ENCODE measurements at regions not wholly inside any gene's neighbourhood (a gene's known extent, or its start where the extent isn't known, plus 50 kb on each side); places are given as distances from the start of the nearest gene placed in this dataset.

DNA sequence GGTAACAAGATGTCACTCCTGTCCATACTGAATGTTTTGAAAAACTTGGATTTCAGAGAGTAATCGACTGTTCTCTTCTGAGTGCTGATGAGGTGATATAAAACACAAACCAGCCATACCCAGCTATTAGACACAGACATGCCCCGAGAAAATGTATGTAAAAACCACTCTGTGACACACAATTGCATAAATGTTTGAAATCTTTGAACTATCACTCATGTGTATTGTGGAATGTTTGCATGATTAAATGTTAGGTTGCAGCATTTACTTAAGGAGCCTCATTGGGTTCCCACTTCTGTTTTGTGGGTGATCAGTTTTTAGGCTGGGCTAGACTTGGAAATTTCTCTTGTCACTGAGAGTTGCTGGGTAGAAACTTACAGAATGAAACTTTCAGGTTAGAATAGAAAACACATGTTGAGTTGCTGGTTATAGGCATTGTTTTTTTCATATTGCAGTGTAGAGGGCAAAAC is 270.4 kb upstream of the B3GALT2 start:
- Histone ChIP-seq H3K36me3 (ENCODE audit: insufficient read depth, low read length) (no peaks in the 10 kb centered on the region), H3K79me2 (ENCODE audit: insufficient read depth, low read depth, low read length) (no peaks in the 10 kb centered on the region), H4K20me1 (ENCODE audit: insufficient read depth, low read length) (no peaks in the 10 kb centered on the region), H3K4me3 (ENCODE audit: low read depth, low read length, poor library complexity, severe bottlenecking) (no peak overlapping the region), H3K9me2 (ENCODE audit: insufficient read depth, low read length) (no peaks in the 10 kb centered on the region), H3K27ac (ENCODE audit: low read depth, low read length, poor library complexity, severe bottlenecking) (no peak overlapping the region), H2AFZ (ENCODE audit: low read length) (peak overlapping the region; percentile 69), H3K4me2 (ENCODE audit: low read length) (peak overlapping the region; percentile 43), H3K9me3 (ENCODE audit: low read length) (no peaks in the 10 kb centered on the region), H3K4me1 (ENCODE audit: insufficient read depth, low read length, poor library complexity, severe bottlenecking) (peaks cover 15% of the 10 kb centered on the region)
- CTCF ChIA-PET (ENCODE audit: unreplicated experiment), result no interaction called here
- POLR2A ChIA-PET, result interaction anchor here (0.5 to 1.4 kb wide), 4 partner anchors 9 to 376 kb away, joined by 3 to 4 read pairs (median 4); no protein-coding TSS in a partner anchor
- no peak for DNase-seq (ENCODE audit: low spot score)
- TF ChIP-seq, protein P1, sequence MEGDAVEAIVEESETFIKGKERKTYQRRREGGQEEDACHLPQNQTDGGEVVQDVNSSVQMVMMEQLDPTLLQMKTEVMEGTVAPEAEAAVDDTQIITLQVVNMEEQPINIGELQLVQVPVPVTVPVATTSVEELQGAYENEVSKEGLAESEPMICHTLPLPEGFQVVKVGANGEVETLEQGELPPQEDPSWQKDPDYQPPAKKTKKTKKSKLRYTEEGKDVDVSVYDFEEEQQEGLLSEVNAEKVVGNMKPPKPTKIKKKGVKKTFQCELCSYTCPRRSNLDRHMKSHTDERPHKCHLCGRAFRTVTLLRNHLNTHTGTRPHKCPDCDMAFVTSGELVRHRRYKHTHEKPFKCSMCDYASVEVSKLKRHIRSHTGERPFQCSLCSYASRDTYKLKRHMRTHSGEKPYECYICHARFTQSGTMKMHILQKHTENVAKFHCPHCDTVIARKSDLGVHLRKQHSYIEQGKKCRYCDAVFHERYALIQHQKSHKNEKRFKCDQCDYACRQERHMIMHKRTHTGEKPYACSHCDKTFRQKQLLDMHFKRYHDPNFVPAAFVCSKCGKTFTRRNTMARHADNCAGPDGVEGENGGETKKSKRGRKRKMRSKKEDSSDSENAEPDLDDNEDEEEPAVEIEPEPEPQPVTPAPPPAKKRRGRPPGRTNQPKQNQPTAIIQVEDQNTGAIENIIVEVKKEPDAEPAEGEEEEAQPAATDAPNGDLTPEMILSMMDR (conservative IDR thresholded peaks at IDR 0.05; ENCODE audit: low read length), result no peak
- no peak for TF ChIP-seq EZH2phosphoT487 (IDR thresholded peaks at IDR 0.05; ENCODE audit: borderline replicate concordance, low read depth, low read length)
- intact Hi-C loops (cut with micrococcal nuclease; ENCODE audit: unreplicated experiment), result no loop called here
- BruUV-seq (replicated peaks), result no TSS peak

DNA sequence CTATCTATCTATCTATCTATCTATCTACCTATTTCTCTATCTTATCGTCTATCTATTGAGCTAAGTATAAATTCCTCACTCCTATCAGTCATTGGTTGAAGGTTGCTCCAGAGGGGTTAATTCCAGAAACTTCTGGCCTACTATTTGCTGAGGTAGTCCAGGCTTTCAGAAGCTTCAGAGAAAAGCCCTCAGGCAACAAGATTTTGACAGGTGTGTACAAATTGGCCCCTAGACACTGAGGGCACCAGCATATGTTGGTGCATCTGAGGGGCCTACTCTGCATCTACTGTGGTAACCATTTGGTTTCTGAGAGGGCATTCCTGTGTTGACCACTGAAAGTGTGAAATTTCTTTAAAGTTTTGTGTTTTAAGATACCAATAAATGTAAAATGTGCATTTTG is 265.2 kb upstream of the B3GALT2 start:
- intact Hi-C loops (cut with micrococcal nuclease; ENCODE audit: unreplicated experiment), result no loop called here
- CTCF ChIA-PET (ENCODE audit: unreplicated experiment), result no interaction called here
- H2AFZ ChIP-seq (ENCODE audit: low read length), result no peak overlapping the region
- no peaks in the 10 kb centered on the region for H3K9me3 ChIP-seq (ENCODE audit: low read length)
- BruUV-seq (replicated peaks), result no TSS peak
- H3K79me2 ChIP-seq (ENCODE audit: insufficient read depth, low read depth, low read length), result no peaks in the 10 kb centered on the region
- no peak overlapping the region for H3K4me3 ChIP-seq (ENCODE audit: low read depth, low read length, poor library complexity, severe bottlenecking)
- no peak for DNase-seq (ENCODE audit: low spot score)
- H3K4me2 ChIP-seq (ENCODE audit: low read length), result no peak overlapping the region
- POLR2A ChIA-PET, result interaction anchor here (0.7 to 1.5 kb wide), 7 partner anchors 8 to 31 kb away, joined by 3 to 6 read pairs (median 4); no protein-coding TSS in a partner anchor
- peaks cover 37% of the 10 kb centered on the region for H3K4me1 ChIP-seq (ENCODE audit: insufficient read depth, low read length, poor library complexity, severe bottlenecking)
- H3K9me2 ChIP-seq (ENCODE audit: insufficient read depth, low read length), result no peaks in the 10 kb centered on the region
- no peak overlapping the region for H3K27ac ChIP-seq (ENCODE audit: low read depth, low read length, poor library complexity, severe bottlenecking)
- H4K20me1 ChIP-seq (ENCODE audit: insufficient read depth, low read length), result no peaks in the 10 kb centered on the region
- no peak for TF ChIP-seq EZH2phosphoT487 (IDR thresholded peaks at IDR 0.05; ENCODE audit: borderline replicate concordance, low read depth, low read length)
- TF ChIP-seq, protein P1 (conservative IDR thresholded peaks at IDR 0.05; ENCODE audit: low read length), result no peak
- H3K36me3 ChIP-seq (ENCODE audit: insufficient read depth, low read length), result no peaks in the 10 kb centered on the region

DNA sequence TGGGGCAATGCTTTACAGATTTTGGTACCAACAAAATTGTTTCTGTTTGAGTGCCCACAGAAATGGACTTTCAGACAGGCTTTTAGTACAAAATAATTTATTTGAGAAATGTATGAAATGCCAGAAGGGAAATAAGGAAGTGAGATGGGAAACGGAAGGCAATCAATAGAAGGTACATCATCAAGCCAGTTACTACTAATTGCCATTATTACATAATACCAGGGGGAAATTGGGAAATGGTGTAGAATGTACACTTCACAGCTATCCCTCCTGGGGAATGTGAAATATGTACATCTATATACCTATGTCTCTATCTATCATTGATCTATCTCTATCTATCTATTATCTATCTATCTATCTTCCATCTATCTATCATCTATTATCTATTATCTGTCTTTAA is 264.6 kb upstream of the B3GALT2 start:
- intact Hi-C loops (cut with micrococcal nuclease; ENCODE audit: unreplicated experiment), result no loop called here
- CTCF ChIA-PET (ENCODE audit: unreplicated experiment), result no interaction called here

More for the DNA sequence above, 264.6 kb upstream of the B3GALT2 start:
- POLR2A ChIA-PET, result interaction anchor here (1.0 to 1.5 kb wide), 5 partner anchors 12 to 28 kb away, joined by 4 to 6 read pairs (median 5); no protein-coding TSS in a partner anchor
- Histone ChIP-seq H3K4me3 (ENCODE audit: low read depth, low read length, poor library complexity, severe bottlenecking) (no peak overlapping the region), H4K20me1 (ENCODE audit: insufficient read depth, low read length) (no peaks in the 10 kb centered on the region), H3K9me3 (ENCODE audit: low read length) (no peaks in the 10 kb centered on the region), H2AFZ (ENCODE audit: low read length) (no peak overlapping the region), H3K4me2 (ENCODE audit: low read length) (no peak overlapping the region), H3K9me2 (ENCODE audit: insufficient read depth, low read length) (no peaks in the 10 kb centered on the region), H3K79me2 (ENCODE audit: insufficient read depth, low read depth, low read length) (no peaks in the 10 kb centered on the region), H3K27ac (ENCODE audit: low read depth, low read length, poor library complexity, severe bottlenecking) (no peak overlapping the region), H3K36me3 (ENCODE audit: insufficient read depth, low read length) (no peaks in the 10 kb centered on the region), H3K4me1 (ENCODE audit: insufficient read depth, low read length, poor library complexity, severe bottlenecking) (peaks cover 36% of the 10 kb centered on the region)
- no TSS peak for BruUV-seq (replicated peaks)
- no peak for DNase-seq (ENCODE audit: low spot score)
- TF ChIP-seq, protein P1 (conservative IDR thresholded peaks at IDR 0.05; ENCODE audit: low read length), result no peak
- no peak for TF ChIP-seq EZH2phosphoT487 (IDR thresholded peaks at IDR 0.05; ENCODE audit: borderline replicate concordance, low read depth, low read length)
